IPS-20b (cell line): ENCODE measurements at regions not wholly inside any gene's neighbourhood (a gene's known extent, or its start where the extent isn't known, plus 50 kb on each side); places are given as distances from the start of the nearest gene placed in this dataset.

Experiments used
- H3K27ac ChIP-seq: one replicate; pipeline ENCODE4 v1.5.1; 2013; ENCODE audit warnings: low read length
- H3K27me3 ChIP-seq: 2 replicates; pipeline ENCODE4 v1.6.1; 2013; ENCODE audit warnings: mild to moderate bottlenecking, low read length, inconsistent platforms; ENCODE audit not compliant: insufficient read depth
- H3K36me3 ChIP-seq: 2 replicates; pipeline ENCODE4 v1.6.1; 2013; ENCODE audit warnings: low read depth, mild to moderate bottlenecking, inconsistent platforms, low read length, moderate library complexity; ENCODE audit not compliant: insufficient read depth
- H3K4me1 ChIP-seq: 2 replicates; pipeline ENCODE4 v1.6.1; 2013; ENCODE audit warnings: mild to moderate bottlenecking, control low read depth, inconsistent platforms, low read length, moderate library complexity; ENCODE audit not compliant: insufficient read depth
- H3K4me3 ChIP-seq: 2 replicates; pipeline ENCODE4 v1.5.1; 2013; ENCODE audit warnings: mild to moderate bottlenecking, low read length, inconsistent platforms
- H3K9ac ChIP-seq: 2 replicates; pipeline ENCODE4 v1.6.1; 2013; ENCODE audit warnings: low read depth, mild to moderate bottlenecking, inconsistent platforms, low read length, moderate library complexity
- H3K9me3 ChIP-seq: 2 replicates; pipeline ENCODE4 v1.6.1; 2013; ENCODE audit warnings: mild to moderate bottlenecking, low read depth, low read length, inconsistent platforms; ENCODE audit not compliant: insufficient read depth

DNA sequence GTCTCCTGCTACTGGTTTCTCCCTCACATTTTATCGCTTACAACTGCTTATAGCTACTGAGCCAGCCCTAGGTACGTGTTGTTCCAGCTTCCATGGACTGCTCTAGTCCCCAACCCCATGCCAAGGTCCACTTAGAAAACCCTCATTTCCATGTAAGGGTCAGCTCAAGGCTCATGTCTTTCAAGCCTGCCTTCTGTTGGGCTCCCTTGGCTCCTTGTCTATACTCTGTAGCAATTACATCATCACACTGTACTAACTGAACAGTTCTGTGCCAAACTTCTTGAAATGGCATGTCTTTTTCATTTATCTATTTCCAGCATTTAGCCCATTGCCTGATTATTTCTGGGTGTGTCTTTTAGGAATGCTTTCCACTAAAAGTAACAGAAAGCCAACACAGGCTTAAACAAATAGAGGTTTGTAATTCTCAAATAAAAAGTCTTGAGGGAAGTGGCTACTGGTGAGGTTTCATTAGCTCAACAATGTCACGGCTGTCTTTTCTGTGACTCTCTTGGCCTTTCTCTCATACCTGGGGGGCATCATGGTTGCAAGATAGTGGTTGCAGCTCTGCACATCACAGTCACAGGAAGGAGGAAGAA is 317.6 kb downstream of the TPBG start:
- Histone ChIP-seq H3K4me3 (no peak overlapping the region), H3K27me3 (no peaks in the 10 kb centered on the region), H3K9ac (no peak overlapping the region), H3K4me1 (no peaks in the 10 kb centered on the region), H3K36me3 (no peaks in the 10 kb centered on the region), H3K9me3 (peaks cover 18% of the 10 kb centered on the region), H3K27ac (no peak overlapping the region)

DNA sequence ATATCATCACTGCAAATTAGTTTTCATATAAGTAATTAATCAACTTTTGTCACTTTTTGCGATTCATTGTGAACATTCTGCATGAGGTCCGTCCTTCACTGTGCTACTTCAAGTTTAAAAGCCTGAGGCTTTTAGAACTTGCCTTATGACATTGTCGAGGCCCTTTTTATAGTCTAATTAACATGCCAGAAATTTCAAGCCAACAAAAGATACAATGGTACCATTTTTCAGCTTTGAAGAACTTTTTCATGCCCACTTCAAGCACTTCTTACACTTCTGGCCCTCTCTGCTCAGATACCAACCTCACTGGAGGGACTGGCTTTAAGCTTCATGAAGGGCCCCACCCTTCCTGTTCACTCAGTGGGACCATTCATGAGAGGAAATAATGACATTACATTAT is 323.1 kb downstream of the TPBG start:
- no peak overlapping the region for H3K27ac ChIP-seq
- no peaks in the 10 kb centered on the region for H3K4me1 ChIP-seq
- no peaks in the 10 kb centered on the region for H3K36me3 ChIP-seq
- H3K9ac ChIP-seq: no peak overlapping the region
- no peak overlapping the region for H3K4me3 ChIP-seq
- H3K9me3 ChIP-seq: no peaks in the 10 kb centered on the region
- no peaks in the 10 kb centered on the region for H3K27me3 ChIP-seq

GRCh38 chr6:82687855-82688254 is 324.2 kb downstream of the TPBG start:
- Histone ChIP-seq H3K36me3 (no peaks in the 10 kb centered on the region), H3K9ac (no peak overlapping the region), H3K4me1 (no peaks in the 10 kb centered on the region), H3K4me3 (no peak overlapping the region), H3K9me3 (no peaks in the 10 kb centered on the region), H3K27me3 (no peaks in the 10 kb centered on the region), H3K27ac (no peak overlapping the region)

DNA sequence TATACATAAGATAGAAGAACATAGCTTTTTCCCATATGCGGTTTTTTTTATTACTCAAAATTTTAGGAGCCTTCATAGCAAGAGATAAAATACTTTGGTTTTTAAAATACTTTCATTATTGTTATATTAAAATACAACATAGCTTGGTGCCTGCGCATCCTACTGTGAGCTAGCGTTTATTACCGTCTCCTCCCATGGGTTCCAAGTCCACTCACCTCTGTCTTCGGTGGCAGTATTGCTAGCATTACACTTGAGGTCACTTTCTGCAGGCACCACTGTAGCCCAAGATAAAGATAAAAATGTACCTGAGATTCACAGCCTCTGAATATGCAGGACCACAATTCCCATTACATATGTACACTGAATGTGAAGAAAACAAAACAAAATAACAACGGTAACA is 326.7 kb downstream of the TPBG start:
- Histone ChIP-seq H3K9ac (no peak overlapping the region), H3K4me3 (no peak overlapping the region), H3K9me3 (no peaks in the 10 kb centered on the region), H3K27me3 (no peaks in the 10 kb centered on the region), H3K27ac (no peak overlapping the region), H3K36me3 (no peaks in the 10 kb centered on the region), H3K4me1 (no peaks in the 10 kb centered on the region)

DNA sequence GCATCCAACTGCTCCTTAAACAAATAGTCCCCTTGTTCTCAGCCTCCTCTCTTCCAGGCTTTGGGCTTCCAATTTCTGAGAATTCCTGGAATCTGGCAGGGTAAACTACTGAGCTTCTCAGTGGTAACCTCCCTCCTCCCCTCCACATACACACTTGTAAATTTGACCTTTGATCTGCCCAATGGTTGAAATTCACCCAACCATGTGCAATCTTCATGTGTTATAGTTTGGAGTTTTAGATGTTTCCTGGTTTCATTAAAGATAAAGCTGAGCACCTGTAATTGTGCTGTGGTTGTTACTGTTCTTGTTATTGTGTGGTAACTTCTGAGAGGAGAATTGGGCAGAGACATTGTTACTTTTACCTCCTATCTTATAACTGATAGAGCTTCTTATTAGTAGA is 328.4 kb downstream of the TPBG start:
- Histone ChIP-seq H3K4me3 (no peak overlapping the region), H3K36me3 (no peaks in the 10 kb centered on the region), H3K9ac (no peak overlapping the region), H3K9me3 (no peaks in the 10 kb centered on the region), H3K27ac (no peak overlapping the region), H3K27me3 (no peaks in the 10 kb centered on the region), H3K4me1 (no peaks in the 10 kb centered on the region)

- H3K27ac ChIP-seq: no peak overlapping the region
- H3K36me3 ChIP-seq: no peaks in the 10 kb centered on the region
- H3K9ac ChIP-seq: no peak overlapping the region
- no peaks in the 10 kb centered on the region for H3K4me1 ChIP-seq
- H3K9me3 ChIP-seq: no peaks in the 10 kb centered on the region
- no peak overlapping the region for H3K4me3 ChIP-seq
- H3K27me3 ChIP-seq: no peaks in the 10 kb centered on the region
Measured at GRCh38 chr6:82693094-82693493, 329.5 kb downstream of the TPBG start.

DNA sequence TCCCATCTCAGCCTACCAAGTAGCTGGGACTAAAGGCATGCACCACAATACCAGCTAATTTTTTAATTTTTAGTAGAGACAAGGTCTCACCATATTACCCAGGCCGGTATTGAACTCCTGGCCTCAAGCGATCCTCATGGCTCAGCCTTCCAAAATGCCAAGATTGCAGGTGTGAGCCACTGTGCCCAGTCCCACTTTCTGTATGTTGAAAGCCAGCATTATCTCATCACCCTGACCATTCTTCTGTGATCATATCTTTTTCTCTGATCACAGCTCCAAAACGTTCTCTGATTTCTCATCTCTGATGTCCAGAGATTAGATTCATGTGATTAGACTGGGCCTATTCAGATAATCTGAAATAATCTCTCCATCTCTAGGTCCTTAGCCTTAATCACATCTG is 337.7 kb downstream of the TPBG start:
- Histone ChIP-seq H3K27me3 (no peaks in the 10 kb centered on the region), H3K36me3 (no peaks in the 10 kb centered on the region), H3K4me3 (no peak overlapping the region), H3K9ac (no peak overlapping the region), H3K9me3 (peaks cover 12% of the 10 kb centered on the region), H3K4me1 (no peaks in the 10 kb centered on the region), H3K27ac (no peak overlapping the region)

GRCh38 chr6:82702574-82702973 is 339.0 kb downstream of the TPBG start:
- no peak overlapping the region for H3K9ac ChIP-seq
- no peaks in the 10 kb centered on the region for H3K36me3 ChIP-seq
- H3K9me3 ChIP-seq: peaks cover 12% of the 10 kb centered on the region
- H3K4me3 ChIP-seq: no peak overlapping the region
- H3K27ac ChIP-seq: no peak overlapping the region
- H3K27me3 ChIP-seq: no peaks in the 10 kb centered on the region
- H3K4me1 ChIP-seq: no peaks in the 10 kb centered on the region

- Histone ChIP-seq H3K27me3 (no peaks in the 10 kb centered on the region), H3K9ac (no peak overlapping the region), H3K36me3 (no peaks in the 10 kb centered on the region), H3K9me3 (peaks cover 12% of the 10 kb centered on the region), H3K4me1 (no peaks in the 10 kb centered on the region), H3K27ac (no peak overlapping the region), H3K4me3 (no peak overlapping the region)
Measured at GRCh38 chr6:82703230-82703629, 339.6 kb downstream of the TPBG start.

DNA sequence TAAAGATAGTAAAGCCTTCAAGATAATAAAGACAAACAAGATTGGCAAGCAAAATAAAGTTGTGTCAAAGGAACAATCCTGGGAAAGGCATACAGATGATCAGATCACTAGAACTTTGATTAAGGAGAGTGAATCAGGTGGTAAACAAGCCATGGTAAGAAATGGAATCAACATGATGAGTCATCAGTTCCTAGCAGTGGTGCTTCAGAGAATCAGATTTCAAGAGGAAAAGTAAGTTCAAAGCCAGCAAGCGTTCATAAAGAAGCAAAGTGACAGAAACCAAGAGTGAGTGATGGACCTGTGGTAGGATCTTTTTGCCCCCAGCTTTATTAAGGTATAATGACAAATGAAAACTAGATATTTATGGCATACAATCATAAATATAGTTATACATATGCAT is 340.4 kb downstream of the TPBG start:
- no peaks in the 10 kb centered on the region for H3K36me3 ChIP-seq
- H3K27ac ChIP-seq: no peak overlapping the region
- H3K9ac ChIP-seq: no peak overlapping the region
- H3K9me3 ChIP-seq: peaks cover 13% of the 10 kb centered on the region
- no peaks in the 10 kb centered on the region for H3K4me1 ChIP-seq
- no peak overlapping the region for H3K4me3 ChIP-seq
- H3K27me3 ChIP-seq: no peaks in the 10 kb centered on the region

- no peak overlapping the region for H3K27ac ChIP-seq
- H3K27me3 ChIP-seq: no peaks in the 10 kb centered on the region
- peaks cover 16% of the 10 kb centered on the region for H3K9me3 ChIP-seq
- H3K36me3 ChIP-seq: no peaks in the 10 kb centered on the region
- no peak overlapping the region for H3K9ac ChIP-seq
- no peaks in the 10 kb centered on the region for H3K4me1 ChIP-seq
- no peak overlapping the region for H3K4me3 ChIP-seq
Measured at GRCh38 chr6:82705579-82705978, 342.0 kb downstream of the TPBG start.

DNA sequence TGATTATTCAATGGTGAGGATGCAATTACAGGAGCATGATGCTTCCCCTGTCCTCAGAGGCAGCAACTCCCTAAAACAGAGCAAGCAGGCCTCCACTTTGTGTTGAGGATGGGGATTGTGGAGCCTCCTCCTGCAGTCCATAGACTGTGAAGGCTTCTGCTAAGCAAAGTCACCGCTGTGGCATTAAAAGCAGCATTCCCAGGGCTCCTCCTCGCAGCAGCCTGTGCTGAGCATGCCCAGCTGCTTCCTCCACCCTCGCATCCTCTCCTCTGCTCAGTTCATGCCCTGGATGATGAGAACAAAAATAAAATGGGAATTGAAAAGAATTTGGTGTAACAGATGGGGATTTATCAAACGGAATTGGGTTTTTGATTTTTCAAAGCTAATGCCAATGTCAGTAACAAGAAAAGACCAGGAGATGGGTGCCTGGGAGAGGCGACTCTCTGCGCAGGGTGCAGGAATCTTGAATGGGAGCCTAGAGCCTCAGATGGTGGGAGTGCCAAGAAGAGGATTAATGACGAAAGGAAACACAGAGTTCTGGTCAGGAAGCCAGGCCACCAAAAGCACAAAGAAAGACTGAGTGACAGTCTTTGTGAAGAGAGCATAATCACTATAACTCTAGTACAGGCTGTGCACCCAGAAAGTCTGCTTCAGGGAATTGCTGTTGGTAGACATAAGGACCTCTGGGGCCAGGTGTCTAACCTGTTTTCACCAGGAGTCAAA is 347.6 kb downstream of the TPBG start:
- H3K9ac ChIP-seq: no peak overlapping the region
- no peak overlapping the region for H3K27ac ChIP-seq
- H3K9me3 ChIP-seq: peaks cover 20% of the 10 kb centered on the region
- H3K36me3 ChIP-seq: no peaks in the 10 kb centered on the region
- no peaks in the 10 kb centered on the region for H3K27me3 ChIP-seq
- H3K4me1 ChIP-seq: no peaks in the 10 kb centered on the region
- H3K4me3 ChIP-seq: no peak overlapping the region
